ENCODE measurements at regions not wholly inside any gene's neighbourhood (a gene's known extent, or its start where the extent isn't known, plus 50 kb on each side); places are given as distances from the start of the nearest gene placed in this dataset.

DNA sequence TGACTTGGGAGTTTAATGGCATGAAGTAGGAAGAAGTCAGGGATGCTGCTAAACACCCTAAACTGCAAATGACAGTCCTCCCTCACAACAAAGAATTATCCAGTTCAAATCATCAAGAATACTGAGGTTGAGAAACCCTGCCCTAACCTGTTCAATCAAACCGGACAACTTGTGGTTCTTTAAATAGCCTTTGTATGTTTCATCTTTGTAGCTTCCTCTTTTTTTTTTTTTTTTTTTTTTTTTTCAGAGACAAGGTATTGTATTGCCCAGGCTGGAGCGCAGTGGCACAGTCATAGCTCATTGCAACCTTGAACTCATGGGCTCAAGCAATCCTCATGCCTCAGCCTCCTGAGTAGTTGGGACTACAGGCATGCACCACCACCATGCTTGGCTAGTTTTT, 52.5 kb upstream of the TTC29 start:
- DNase-seq = no peak

GRCh38 chr4:147003956-147004809, 58.5 kb upstream of the TTC29 start:
- DNase-seq = no peak

- no peak for DNase-seq
Measured at GRCh38 chr4:147006229-147006628, 60.6 kb upstream of the TTC29 start.

GRCh38 chr4:147009875-147010274, 64.2 kb upstream of the TTC29 start:
- no peak for DNase-seq

DNA sequence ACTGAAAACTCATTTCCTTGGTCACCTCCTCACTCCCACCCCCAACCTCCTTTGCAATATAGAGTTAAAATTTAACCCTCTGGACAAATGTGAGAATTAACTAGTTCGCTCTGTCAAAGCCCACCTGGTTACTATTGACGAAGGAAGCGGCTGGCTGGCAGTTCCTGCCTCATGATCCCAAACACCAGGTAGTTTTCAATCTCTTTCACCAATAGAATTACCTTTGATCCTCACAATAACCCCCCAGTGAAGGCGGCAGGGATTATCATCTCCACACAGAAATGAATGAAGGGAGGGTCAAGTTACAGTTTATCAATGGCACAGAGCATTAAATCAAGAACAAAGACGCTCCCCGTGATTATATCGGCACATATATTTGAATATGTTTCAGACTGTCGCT, 65.7 kb upstream of the TTC29 start:
- DNase-seq = no peak

GRCh38 chr4:147012059-147012707, 66.5 kb upstream of the TTC29 start:
- no peak for DNase-seq

GRCh38 chr4:147014946-147015345, 69.3 kb upstream of the TTC29 start:
- DNase-seq = no peak

DNA sequence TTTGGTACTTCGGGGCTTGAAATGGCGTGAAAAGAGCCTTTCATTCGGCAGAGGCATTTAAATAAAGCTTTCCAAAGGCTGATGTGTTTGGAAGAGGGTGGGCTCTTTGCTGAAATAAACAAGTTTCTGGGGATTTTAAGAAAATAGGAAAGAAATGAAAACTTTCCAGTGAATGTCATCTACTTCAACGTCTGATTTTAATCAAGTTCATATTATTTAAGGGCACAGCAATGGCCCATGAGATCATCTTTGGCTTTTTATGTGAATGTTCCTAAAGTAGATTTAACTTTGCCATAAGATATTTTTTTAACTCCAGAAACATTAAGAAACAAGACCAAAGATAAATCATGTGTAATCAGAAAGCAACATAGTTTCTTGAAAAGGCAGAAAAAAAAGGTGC, 69.8 kb upstream of the TTC29 start:
- DNase-seq = no peak

DNA sequence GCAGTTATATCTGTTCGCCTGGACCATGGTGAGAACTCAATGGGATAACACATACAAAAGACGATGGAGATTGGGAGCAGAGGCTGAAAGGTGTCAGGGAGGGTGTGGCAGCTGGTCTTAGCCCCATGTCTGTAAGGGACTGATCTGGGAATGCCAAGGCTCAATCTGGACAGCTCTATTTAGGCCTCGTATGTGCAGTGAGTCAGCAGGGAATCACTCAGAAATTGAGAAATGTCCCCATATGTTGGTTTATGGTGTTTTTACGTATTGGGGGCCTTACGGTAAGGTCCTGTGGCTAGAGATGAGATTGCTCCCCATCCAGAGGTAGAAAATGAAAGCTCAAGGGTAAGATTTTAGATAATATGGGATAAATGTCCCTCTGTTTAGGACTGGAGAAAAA, 71.4 kb upstream of the TTC29 start:
- no peak for DNase-seq

- DNase-seq = peak; percentile 41 to 57 (median 52)
Measured at GRCh38 chr4:147019091-147019490, 73.4 kb upstream of the TTC29 start.

- no peak for DNase-seq
Measured at GRCh38 chr4:147020456-147020855, 74.8 kb upstream of the TTC29 start.

- no peak for DNase-seq
Measured at GRCh38 chr4:147025042-147025441, 79.4 kb upstream of the TTC29 start.

DNA sequence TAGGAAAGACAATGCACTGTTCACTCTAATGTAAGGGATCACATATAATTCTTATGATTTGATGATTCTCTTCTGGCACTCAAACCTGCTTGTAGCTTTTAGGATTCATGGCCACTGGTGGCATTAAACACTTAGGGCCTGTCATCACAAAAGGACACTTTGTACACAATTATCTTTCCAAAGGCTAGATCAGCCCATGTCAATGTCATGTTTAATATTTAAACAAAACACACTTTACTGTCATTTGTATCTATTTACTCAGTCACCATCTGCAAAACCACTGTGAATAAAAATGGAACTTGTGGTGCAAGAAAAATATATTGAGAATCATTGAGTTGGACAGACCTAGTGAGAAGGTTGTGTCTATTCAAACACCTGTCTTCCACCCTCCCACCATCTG, 83.6 kb upstream of the TTC29 start:
- no peak for DNase-seq

DNA sequence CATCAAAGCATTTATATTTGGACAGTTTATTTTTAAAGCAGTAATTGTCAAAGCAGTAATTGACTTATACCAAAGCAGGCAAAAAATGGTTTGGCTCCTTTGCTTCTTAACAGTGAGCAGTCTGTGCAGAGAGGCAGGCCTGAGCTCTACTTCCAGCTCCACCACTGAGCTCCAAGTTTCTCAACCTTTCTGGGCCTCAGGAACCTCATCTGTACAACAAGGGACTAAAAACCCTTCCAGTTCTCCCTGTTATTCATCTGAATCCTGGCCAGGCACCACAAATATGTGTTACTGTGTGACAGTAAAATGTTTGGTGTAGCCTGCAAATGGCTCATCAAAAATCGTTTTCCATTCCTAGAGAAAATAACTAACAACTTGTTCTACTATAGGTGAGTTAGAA, 88.7 kb upstream of the TTC29 start:
- no peak for DNase-seq

DNA sequence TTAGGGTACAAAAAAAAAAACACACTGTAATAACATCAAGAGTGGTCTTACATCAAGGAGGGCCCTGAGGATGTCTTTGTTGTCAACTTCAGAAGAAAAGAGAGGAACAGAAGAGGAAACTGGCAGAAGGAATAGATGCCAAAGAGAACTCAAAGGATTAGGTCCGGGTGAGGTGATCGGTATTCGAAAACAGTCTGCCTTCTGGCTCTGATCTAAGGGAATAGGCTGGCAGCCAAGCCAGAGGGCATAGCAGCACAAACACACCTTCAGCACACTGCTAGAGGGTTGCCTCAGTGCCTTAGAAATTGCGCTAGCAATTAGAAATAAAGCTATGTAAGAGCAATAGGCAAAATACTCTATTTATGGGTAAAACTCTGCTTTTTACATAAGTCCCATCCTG, 91.4 kb upstream of the TTC29 start:
- no peak for DNase-seq

DNA sequence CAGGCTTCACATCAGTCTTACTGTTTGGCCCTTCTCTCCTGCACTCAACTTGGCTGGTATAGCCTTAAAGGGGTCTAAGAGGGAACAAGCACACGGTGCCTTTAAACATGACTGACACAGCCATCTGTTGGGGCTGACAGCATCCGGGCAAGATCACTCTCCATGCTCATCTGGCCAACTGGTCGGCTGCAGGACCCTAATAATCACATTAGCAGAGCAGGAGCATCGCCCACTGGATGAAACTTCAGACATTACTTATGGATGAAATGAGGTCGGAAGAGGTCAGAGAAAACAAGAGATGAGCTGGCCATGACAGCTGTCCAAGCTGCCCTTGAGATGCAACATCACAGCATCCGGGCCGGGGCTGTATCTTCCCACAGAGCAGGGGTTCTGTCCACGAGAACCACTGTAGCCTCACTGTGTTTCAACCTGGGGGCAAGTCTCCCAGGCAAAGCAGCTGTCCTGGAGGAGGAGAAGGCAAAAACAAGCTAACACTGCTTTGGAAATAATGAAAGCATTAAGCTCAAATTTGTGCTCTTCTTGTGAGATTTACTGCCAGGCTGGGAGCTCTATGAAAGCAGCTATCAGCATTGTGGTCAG, 94.4 kb upstream of the TTC29 start:
- no peak for DNase-seq

DNA sequence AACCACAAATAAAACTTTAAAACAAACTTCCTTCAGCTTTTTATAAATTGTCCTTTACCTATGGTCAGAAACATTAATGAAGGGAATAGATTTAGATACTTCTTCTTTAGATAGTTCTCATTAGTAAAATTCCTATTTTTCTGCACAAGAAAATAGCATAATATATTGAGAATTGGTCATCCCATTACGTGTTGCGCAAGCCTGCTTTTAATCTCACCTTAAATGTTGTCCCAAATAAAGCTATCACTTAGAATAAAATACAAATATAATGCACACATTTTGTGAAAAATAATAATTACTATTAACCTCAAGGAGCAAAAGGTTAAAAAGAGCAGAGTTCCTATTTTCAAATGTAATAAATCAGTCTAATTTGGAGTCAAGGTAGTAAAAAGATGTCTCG, 95.2 kb upstream of the TTC29 start:
- DNase-seq = no peak

DNA sequence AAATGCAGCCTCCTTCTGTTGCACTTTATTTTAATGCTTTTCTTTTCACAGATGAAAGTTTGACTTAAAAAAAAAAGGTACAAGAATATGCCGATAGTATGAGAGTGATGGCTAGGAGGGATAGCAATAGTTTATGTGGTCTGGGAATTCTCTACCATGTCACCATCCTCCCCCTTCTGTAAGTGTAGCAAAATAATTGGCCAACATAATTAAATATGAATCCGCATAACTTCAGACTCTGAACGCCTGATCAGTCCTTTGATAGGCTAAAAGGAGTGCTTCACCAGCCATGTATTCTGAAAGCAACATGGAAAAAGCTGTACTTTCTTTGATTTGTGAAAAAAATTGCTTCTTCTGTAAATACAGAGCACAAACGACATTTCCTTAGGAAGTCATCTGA, 95.7 kb upstream of the TTC29 start:
- DNase-seq = no peak

- DNase-seq = no peak
Measured at GRCh38 chr4:147042046-147042445, 96.4 kb upstream of the TTC29 start.

- DNase-seq = no peak
Measured at GRCh38 chr4:147044241-147044640, 98.6 kb upstream of the TTC29 start.

- no peak for DNase-seq
Measured at GRCh38 chr4:147049946-147050345, 104.3 kb upstream of the TTC29 start.

GRCh38 chr4:147050356-147050765, 104.7 kb upstream of the TTC29 start:
- DNase-seq = no peak

GRCh38 chr4:147052361-147052760, 106.7 kb upstream of the TTC29 start:
- DNase-seq = no peak

- no peak for DNase-seq
Measured at GRCh38 chr4:147054228-147054872, 108.7 kb upstream of the TTC29 start.
